ENCODE measurements at regions not wholly inside any gene's neighbourhood (a gene's known extent, or its start where the extent isn't known, plus 50 kb on each side); places are given as distances from the start of the nearest gene placed in this dataset.

GRCh38 chrX:10288373-10288975, 131.7 kb downstream of the CLCN4 start:
- peak; percentile 17 for DNase-seq

- peak; percentile 67 for DNase-seq
Observed at GRCh38 chrX:10296576-10296975, 139.8 kb downstream of the CLCN4 start.

GRCh38 chrX:10310511-10310910, 153.7 kb downstream of the CLCN4 start:
- no peak for DNase-seq

- DNase-seq = no peak
Observed at GRCh38 chrX:10314530-10315104, 157.8 kb downstream of the CLCN4 start.

GRCh38 chrX:10325611-10326010, 168.8 kb downstream of the CLCN4 start:
- peak; percentile 44 for DNase-seq

- DNase-seq = peak; percentile 30
Observed at GRCh38 chrX:10326578-10326977, 169.8 kb downstream of the CLCN4 start.

GRCh38 chrX:10327651-10328050, 170.9 kb downstream of the CLCN4 start:
- DNase-seq = peak; percentile 5

- no peak for DNase-seq
Observed at GRCh38 chrX:10329984-10330383, 173.2 kb downstream of the CLCN4 start.

GRCh38 chrX:10341309-10341708, 184.5 kb downstream of the CLCN4 start:
- DNase-seq = peak; percentile 45

GRCh38 chrX:10350221-10350620, 193.4 kb downstream of the CLCN4 start:
- no peak for DNase-seq

GRCh38 chrX:10350981-10351380, 194.2 kb downstream of the CLCN4 start:
- DNase-seq = peak; percentile 86

- DNase-seq = no peak
Observed at GRCh38 chrX:10352536-10352935, 195.8 kb downstream of the CLCN4 start.

GRCh38 chrX:10356979-10357378, 200.2 kb downstream of the CLCN4 start:
- DNase-seq = peak; percentile 68

- no peak for DNase-seq
Observed at GRCh38 chrX:10358958-10359357, 202.2 kb downstream of the CLCN4 start.

- DNase-seq = peak; percentile 37
Observed at GRCh38 chrX:10360116-10360515, 203.3 kb downstream of the CLCN4 start.

GRCh38 chrX:10365532-10366265, 208.9 kb downstream of the CLCN4 start:
- no peak for DNase-seq

GRCh38 chrX:10367406-10367805, 210.6 kb downstream of the CLCN4 start:
- DNase-seq = no peak

- no peak for DNase-seq
Observed at GRCh38 chrX:10370976-10371375, 214.2 kb downstream of the CLCN4 start.

GRCh38 chrX:10377427-10377826, 220.7 kb downstream of the CLCN4 start:
- no peak for DNase-seq

GRCh38 chrX:10379878-10380277, 223.1 kb downstream of the CLCN4 start:
- DNase-seq = no peak

- DNase-seq = no peak
Observed at GRCh38 chrX:10380300-10380699, 223.5 kb downstream of the CLCN4 start.

- no peak for DNase-seq
Observed at GRCh38 chrX:10381193-10381592, 224.4 kb downstream of the CLCN4 start.

- no peak for DNase-seq
Observed at GRCh38 chrX:10387011-10387410, 230.2 kb downstream of the CLCN4 start.

GRCh38 chrX:10390187-10390586, 230.2 kb downstream of the MID1 start:
- DNase-seq = no peak
